WTC11 (cell line): ENCODE measurements at regions not wholly inside any gene's neighbourhood (a gene's known extent, or its start where the extent isn't known, plus 50 kb on each side); places are given as distances from the start of the nearest gene placed in this dataset.

ENCODE experiments used
- AR ChIP-seq: fragments of 250-450 bp; sonication (Bioruptor Pico); IDR thresholded peaks from 2 replicates; pipeline ENCODE4 v1.9.0; 2021; ENCODE audit warnings: mild to moderate bottlenecking
- E2F1 ChIP-seq: sonication (generic); formaldehyde crosslinking; IDR thresholded peaks from 2 replicates; pipeline ENCODE4 v1.8.0; 2022; ENCODE audit warnings: mild to moderate bottlenecking, missing genetic modification reagents
- GRHL2 ChIP-seq: fragments of 250-450 bp; sonication (Bioruptor Pico); IDR thresholded peaks from 2 replicates; pipeline ENCODE4 v1.8.0; 2022; ENCODE audit warnings: mild to moderate bottlenecking, moderate library complexity; ENCODE audit not compliant: insufficient replicate concordance, severe bottlenecking
- GTF2I ChIP-seq: fragments of 250-450 bp; sonication (Bioruptor Pico); conservative IDR thresholded peaks from 2 replicates; pipeline ENCODE4 v1.4.0; 2021; ENCODE audit warnings: mild to moderate bottlenecking
- IRF2 ChIP-seq: sonication (generic); formaldehyde crosslinking; IDR thresholded peaks from 2 replicates; pipeline ENCODE4 v1.8.0; 2022; ENCODE audit warnings: low read depth, missing genetic modification reagents, borderline replicate concordance
- MAX ChIP-seq: sonication (generic); formaldehyde crosslinking; IDR thresholded peaks from 2 replicates; pipeline ENCODE4 v1.8.0; 2022; ENCODE audit warnings: mild to moderate bottlenecking, missing genetic modification reagents
- NR1H2 ChIP-seq: sonication (generic); formaldehyde crosslinking; IDR thresholded peaks from 2 replicates; pipeline ENCODE4 v1.9.0; 2021; ENCODE audit warnings: mild to moderate bottlenecking, moderate library complexity, missing genetic modification reagents
- SP1 ChIP-seq: sonication (generic); formaldehyde crosslinking; conservative IDR thresholded peaks from 2 replicates; pipeline ENCODE4 v1.8.1; 2022; ENCODE audit warnings: missing genetic modification reagents
- TEAD4 ChIP-seq: sonication (generic); formaldehyde crosslinking; IDR thresholded peaks from 2 replicates; pipeline ENCODE4 v1.8.0; 2022; ENCODE audit warnings: mild to moderate bottlenecking, missing genetic modification reagents
- USF1 ChIP-seq: sonication (generic); formaldehyde crosslinking; IDR thresholded peaks from 2 replicates; pipeline ENCODE4 v1.8.0; 2022; ENCODE audit warnings: mild to moderate bottlenecking, missing genetic modification reagents
- ZNF281 ChIP-seq: sonication (generic); formaldehyde crosslinking; IDR thresholded peaks from 2 replicates; pipeline ENCODE4 v1.8.0; 2023; ENCODE audit warnings: mild to moderate bottlenecking, missing genetic modification reagents
- TF ChIP-seq, protein P1 (sequence below): sonication (generic); formaldehyde crosslinking; IDR thresholded peaks from 2 replicates; pipeline ENCODE4 v1.8.0; 2023; ENCODE audit warnings: missing genetic modification reagents, mild to moderate bottlenecking, borderline replicate concordance
- TF ChIP-seq, protein P2 (sequence below): sonication (generic); formaldehyde crosslinking; conservative IDR thresholded peaks from 2 replicates; pipeline ENCODE4 v1.8.1; 2023; ENCODE audit warnings: mild to moderate bottlenecking, low read depth, missing genetic modification reagents, moderate library complexity

- TF ChIP-seq AR (CRISPR knock-in tag) (no peak), GRHL2 (CRISPR knock-in tag) (no peak), SP1 (no peak), ZNF281 (CRISPR knock-in tag) (no peak), NR1H2 (no peak), MAX (CRISPR knock-in tag) (no peak), E2F1 (no peak), IRF2 (no peak), TEAD4 (no peak), USF1 (no peak), GTF2I (CRISPR knock-in tag) (no peak)
- TF ChIP-seq, protein P1, sequence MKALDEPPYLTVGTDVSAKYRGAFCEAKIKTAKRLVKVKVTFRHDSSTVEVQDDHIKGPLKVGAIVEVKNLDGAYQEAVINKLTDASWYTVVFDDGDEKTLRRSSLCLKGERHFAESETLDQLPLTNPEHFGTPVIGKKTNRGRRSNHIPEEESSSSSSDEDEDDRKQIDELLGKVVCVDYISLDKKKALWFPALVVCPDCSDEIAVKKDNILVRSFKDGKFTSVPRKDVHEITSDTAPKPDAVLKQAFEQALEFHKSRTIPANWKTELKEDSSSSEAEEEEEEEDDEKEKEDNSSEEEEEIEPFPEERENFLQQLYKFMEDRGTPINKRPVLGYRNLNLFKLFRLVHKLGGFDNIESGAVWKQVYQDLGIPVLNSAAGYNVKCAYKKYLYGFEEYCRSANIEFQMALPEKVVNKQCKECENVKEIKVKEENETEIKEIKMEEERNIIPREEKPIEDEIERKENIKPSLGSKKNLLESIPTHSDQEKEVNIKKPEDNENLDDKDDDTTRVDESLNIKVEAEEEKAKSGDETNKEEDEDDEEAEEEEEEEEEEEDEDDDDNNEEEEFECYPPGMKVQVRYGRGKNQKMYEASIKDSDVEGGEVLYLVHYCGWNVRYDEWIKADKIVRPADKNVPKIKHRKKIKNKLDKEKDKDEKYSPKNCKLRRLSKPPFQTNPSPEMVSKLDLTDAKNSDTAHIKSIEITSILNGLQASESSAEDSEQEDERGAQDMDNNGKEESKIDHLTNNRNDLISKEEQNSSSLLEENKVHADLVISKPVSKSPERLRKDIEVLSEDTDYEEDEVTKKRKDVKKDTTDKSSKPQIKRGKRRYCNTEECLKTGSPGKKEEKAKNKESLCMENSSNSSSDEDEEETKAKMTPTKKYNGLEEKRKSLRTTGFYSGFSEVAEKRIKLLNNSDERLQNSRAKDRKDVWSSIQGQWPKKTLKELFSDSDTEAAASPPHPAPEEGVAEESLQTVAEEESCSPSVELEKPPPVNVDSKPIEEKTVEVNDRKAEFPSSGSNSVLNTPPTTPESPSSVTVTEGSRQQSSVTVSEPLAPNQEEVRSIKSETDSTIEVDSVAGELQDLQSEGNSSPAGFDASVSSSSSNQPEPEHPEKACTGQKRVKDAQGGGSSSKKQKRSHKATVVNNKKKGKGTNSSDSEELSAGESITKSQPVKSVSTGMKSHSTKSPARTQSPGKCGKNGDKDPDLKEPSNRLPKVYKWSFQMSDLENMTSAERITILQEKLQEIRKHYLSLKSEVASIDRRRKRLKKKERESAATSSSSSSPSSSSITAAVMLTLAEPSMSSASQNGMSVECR (CRISPR knock-in tag), result no peak
- TF ChIP-seq, protein P2, sequence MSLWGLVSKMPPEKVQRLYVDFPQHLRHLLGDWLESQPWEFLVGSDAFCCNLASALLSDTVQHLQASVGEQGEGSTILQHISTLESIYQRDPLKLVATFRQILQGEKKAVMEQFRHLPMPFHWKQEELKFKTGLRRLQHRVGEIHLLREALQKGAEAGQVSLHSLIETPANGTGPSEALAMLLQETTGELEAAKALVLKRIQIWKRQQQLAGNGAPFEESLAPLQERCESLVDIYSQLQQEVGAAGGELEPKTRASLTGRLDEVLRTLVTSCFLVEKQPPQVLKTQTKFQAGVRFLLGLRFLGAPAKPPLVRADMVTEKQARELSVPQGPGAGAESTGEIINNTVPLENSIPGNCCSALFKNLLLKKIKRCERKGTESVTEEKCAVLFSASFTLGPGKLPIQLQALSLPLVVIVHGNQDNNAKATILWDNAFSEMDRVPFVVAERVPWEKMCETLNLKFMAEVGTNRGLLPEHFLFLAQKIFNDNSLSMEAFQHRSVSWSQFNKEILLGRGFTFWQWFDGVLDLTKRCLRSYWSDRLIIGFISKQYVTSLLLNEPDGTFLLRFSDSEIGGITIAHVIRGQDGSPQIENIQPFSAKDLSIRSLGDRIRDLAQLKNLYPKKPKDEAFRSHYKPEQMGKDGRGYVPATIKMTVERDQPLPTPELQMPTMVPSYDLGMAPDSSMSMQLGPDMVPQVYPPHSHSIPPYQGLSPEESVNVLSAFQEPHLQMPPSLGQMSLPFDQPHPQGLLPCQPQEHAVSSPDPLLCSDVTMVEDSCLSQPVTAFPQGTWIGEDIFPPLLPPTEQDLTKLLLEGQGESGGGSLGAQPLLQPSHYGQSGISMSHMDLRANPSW (CRISPR knock-in tag), result no peak
These were observed 350.1 kb downstream of the RFPL4B start (continued) for GRCh38 chr6:112697265-112697664.
